IMR-90 (cell line): ENCODE measurements at regions not wholly inside any gene's neighbourhood (a gene's known extent, or its start where the extent isn't known, plus 50 kb on each side); places are given as distances from the start of the nearest gene placed in this dataset.

Experiments used
- ATAC-seq: fragments of 200-7000 bp; cut with Tn5 transposase; 2 replicates; pipeline ENCODE4 v1.9.1; 2020; ENCODE audit warnings: low read depth, mild to moderate bottlenecking, moderate library complexity
- BruUV-seq: library from RNA; stranded (reverse); fragments of 400-500 nt; replicated peaks from 2 replicates; lab custom pipeline; 2021; lab: Mats Ljungman, UMichigan
- CTCF ChIA-PET: fragments of 300-600 bp; formaldehyde crosslinking; extraction: SDS; loops from one replicate; lab custom pipeline; 2021; ENCODE audit warnings: antibody characterized with exemption; lab: Yijun Ruan, JAX
- POLR2A ChIA-PET: fragments of 300-600 bp; sonication (Branson Sonifier 250); formaldehyde crosslinking; loops from one replicate; lab custom pipeline; 2022; ENCODE audit warnings: antibody characterized with exemption; ENCODE audit not compliant: unreplicated experiment; lab: Charles Lee
- DNase-seq: peaks from one replicate; pipeline ENCODE4 v3.0.0; 2013
- H2AFZ ChIP-seq: replicated peaks from 2 replicates; pipeline ENCODE3; 2013; ENCODE audit warnings: low read length, mild to moderate bottlenecking; ENCODE audit not compliant: poor library complexity
- H2AK5ac ChIP-seq: 2 replicates; pipeline ENCODE4 v1.6.1; 2013; ENCODE audit warnings: low read depth, low read length, inconsistent platforms
- H2AK9ac ChIP-seq: replicated peaks from 2 replicates; pipeline ENCODE3; 2013; ENCODE audit warnings: mild to moderate bottlenecking, low read depth, low read length, moderate library complexity; ENCODE audit not compliant: poor library complexity
- H2BK120ac ChIP-seq: 2 replicates; pipeline ENCODE4 v1.6.1; 2013; ENCODE audit warnings: low read depth, low read length, inconsistent platforms
- H2BK15ac ChIP-seq: 3 replicates; pipeline ENCODE4 v1.6.1; 2013; ENCODE audit warnings: low read depth, low read length, inconsistent platforms
- H2BK20ac ChIP-seq: 2 replicates; pipeline ENCODE4 v1.6.1; 2013; ENCODE audit warnings: low read depth, mild to moderate bottlenecking, inconsistent platforms, low read length, moderate library complexity
- H2BK5ac ChIP-seq: 2 replicates; pipeline ENCODE4 v1.6.1; 2013; ENCODE audit warnings: mild to moderate bottlenecking, low read depth, low read length, inconsistent platforms; ENCODE audit not compliant: poor library complexity, severe bottlenecking
- H3K14ac ChIP-seq: replicated peaks from 2 replicates; pipeline ENCODE4 v1.6.1; 2013; ENCODE audit warnings: low read depth, low read length, inconsistent platforms
- H3K18ac ChIP-seq: 2 replicates; pipeline ENCODE4 v1.6.1; 2013; ENCODE audit warnings: low read depth, low read length, control low read depth
- H3K23ac ChIP-seq: 2 replicates; pipeline ENCODE4 v1.6.1; 2013; ENCODE audit warnings: low read depth, low read length, inconsistent platforms
- H3K27ac ChIP-seq: 2 replicates; pipeline ENCODE4 v1.5.1; 2013; ENCODE audit warnings: mild to moderate bottlenecking, control low read depth, low read length; ENCODE audit not compliant: insufficient read depth
- H3K27me3 ChIP-seq: 2 replicates; pipeline ENCODE4 v1.6.1; 2013; ENCODE audit warnings: low read length; ENCODE audit not compliant: control insufficient read depth, insufficient read depth
- H3K36me3 ChIP-seq: 2 replicates; pipeline ENCODE4 v1.6.1; 2013; ENCODE audit warnings: low read length, mixed read lengths; ENCODE audit not compliant: control insufficient read depth, insufficient read depth
- H3K4ac ChIP-seq: 2 replicates; pipeline ENCODE4 v1.6.1; 2013; ENCODE audit warnings: low read depth, low read length, inconsistent platforms
- H3K4me1 ChIP-seq: 2 replicates; pipeline ENCODE4 v1.6.1; 2013; ENCODE audit warnings: low read length, mixed read lengths; ENCODE audit not compliant: control insufficient read depth, insufficient read depth
- H3K4me2 ChIP-seq: 2 replicates; pipeline ENCODE4 v1.6.1; 2013; ENCODE audit warnings: low read depth, mild to moderate bottlenecking, control low read depth, low read length, moderate library complexity
- H3K4me3 ChIP-seq: 2 replicates; pipeline ENCODE4 v1.5.1; 2013; ENCODE audit warnings: low read depth, mild to moderate bottlenecking, control low read depth, low read length, moderate library complexity; ENCODE audit not compliant: insufficient read depth
- H3K56ac ChIP-seq: 2 replicates; pipeline ENCODE4 v1.6.1; 2013; ENCODE audit warnings: low read length, inconsistent platforms; ENCODE audit not compliant: insufficient read depth; ENCODE audit errors: extremely low read depth
- H3K79me1 ChIP-seq, 2 experiments: 2 replicates each; pipeline ENCODE4 v1.6.1; 2013; ENCODE audit warnings: low read length in 2 of 2, inconsistent platforms in 1 of 2, low read depth in 1 of 2
- H3K9ac ChIP-seq: 2 replicates; pipeline ENCODE4 v1.6.1; 2013; ENCODE audit warnings: low read depth, low read length, control low read depth
- H3K9me1 ChIP-seq: 2 replicates; pipeline ENCODE4 v1.6.1; 2013; ENCODE audit warnings: low read length, inconsistent platforms; ENCODE audit not compliant: insufficient read depth
- H3K9me3 ChIP-seq: 2 replicates; pipeline ENCODE4 v1.6.1; 2013; ENCODE audit warnings: low read length; ENCODE audit not compliant: control insufficient read depth, insufficient read depth
- H4K20me1 ChIP-seq: 2 replicates; pipeline ENCODE4 v1.6.1; 2013; ENCODE audit warnings: low read length, inconsistent platforms; ENCODE audit not compliant: insufficient read depth
- H4K5ac ChIP-seq: 2 replicates; pipeline ENCODE4 v1.6.1; 2013; ENCODE audit warnings: mild to moderate bottlenecking, low read depth, low read length, control low read depth
- H4K8ac ChIP-seq, 2 experiments: 2 replicates each; pipeline ENCODE4 v1.6.1; 2013; ENCODE audit warnings: low read depth in 2 of 2, low read length in 2 of 2, control low read depth in 1 of 2, inconsistent platforms in 1 of 2
- H4K91ac ChIP-seq: 2 replicates; pipeline ENCODE4 v1.6.1; 2013; ENCODE audit warnings: low read depth, low read length, inconsistent platforms; ENCODE audit not compliant: insufficient read depth
- FOS ChIP-seq: fragments of 150-350 bp; IDR thresholded peaks from 2 replicates; pipeline ENCODE4 v1.6.1; 2016; ENCODE audit warnings: low read depth, low read length
- MXI1 ChIP-seq: IDR thresholded peaks from 2 replicates; pipeline ENCODE4 v1.6.1; 2012; ENCODE audit warnings: low read depth, mild to moderate bottlenecking, low read length, moderate library complexity, borderline replicate concordance
- POLR2A ChIP-seq: IDR thresholded peaks from 2 replicates; pipeline ENCODE4 v1.6.1; 2012; ENCODE audit warnings: mild to moderate bottlenecking, low read depth, low read length
- WGBS, 2 experiments: methylation state at CpG; one replicate each; pipeline versions ENCODE4 v1.1.5 to v1.1.7; 2013; ENCODE audit warnings: missing lambda C conversion rate in 2 of 2; ENCODE audit not compliant: insufficient read length in 1 of 2; ENCODE audit errors: extremely low coverage in 2 of 2; 5-methylcytosine and 5-hydroxymethylcytosine counted together
- dilution Hi-C: fragments of 300-500 bp; cut with HindIII; formaldehyde crosslinking; loops from one replicate; pipeline ENCODE4 v1.14.3; 2018; ENCODE audit warnings: low sequenced_read_pairs; ENCODE audit not compliant: unreplicated experiment
- in situ Hi-C: fragments of 300-500 bp; cut with MboI; formaldehyde crosslinking; loops from 3 replicates; pipeline ENCODE4 v1.14.3; 2019; ENCODE audit warnings: low sequenced_read_pairs, inconsistent platforms, mixed read lengths
- intact Hi-C: fragments of 100-400 bp; cut with micrococcal nuclease; formaldehyde crosslinking; loops from 2 replicates; pipeline ENCODE4 v1.10.0; 2022
- TF ChIP-seq, protein P1 (sequence below): fragments of 150-350 bp; IDR thresholded peaks from 2 replicates; pipeline ENCODE4 v1.6.1; 2016; ENCODE audit warnings: low read depth, mild to moderate bottlenecking, low read length, moderate library complexity, borderline replicate concordance

DNA sequence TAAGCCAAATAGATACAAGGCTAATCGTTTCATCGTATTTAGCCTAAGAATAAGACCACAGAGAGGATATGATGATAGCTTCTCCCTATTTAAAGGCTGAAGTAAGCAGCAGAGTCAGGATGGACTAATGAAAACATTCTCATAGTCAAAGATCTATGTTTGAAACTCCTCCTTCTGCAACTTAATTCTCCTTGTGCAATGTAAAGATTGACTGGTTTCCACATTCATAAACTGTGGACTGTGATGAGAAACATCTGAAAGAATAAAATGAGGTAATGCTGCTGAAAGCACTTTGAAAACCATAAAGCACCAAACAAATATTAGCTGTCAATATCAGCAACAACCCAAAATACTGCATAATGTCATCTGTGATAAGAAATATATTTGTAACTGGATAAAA lies 361.9 kb downstream of the CSNK1G3 start:
- H3K9ac ChIP-seq: no peak overlapping the region
- H2AFZ ChIP-seq: no peak overlapping the region
- no peak overlapping the region for H2BK20ac ChIP-seq
- H3K23ac ChIP-seq: no peak overlapping the region
- no TSS peak for BruUV-seq
- H3K27me3 ChIP-seq: no peaks in the 10 kb centered on the region
- ChIA-PET CTCF (no interaction called here), POLR2A (no interaction called here)
- no CpG with 5 or more reads among the region's 2 CpGs for WGBS, 2 experiments
- dilution Hi-C loops (no loop called here), intact Hi-C loops (no loop called here), in situ Hi-C loops (no loop called here)
- H3K9me1 ChIP-seq: no peaks in the 10 kb centered on the region
- H2AK9ac ChIP-seq: no peak overlapping the region
- H4K5ac ChIP-seq: no peak overlapping the region
- H3K27ac ChIP-seq: no peak overlapping the region
- H2AK5ac ChIP-seq: no peak overlapping the region
- no peak overlapping the region for H3K18ac ChIP-seq
- H3K9me3 ChIP-seq: no peaks in the 10 kb centered on the region
- H2BK15ac ChIP-seq: no peak overlapping the region
- H2BK120ac ChIP-seq: no peak overlapping the region
- no peaks in the 10 kb centered on the region; the same call in 1 of the 2 replicates for H3K4me1 ChIP-seq
- H3K79me1 ChIP-seq: no peaks in the 10 kb centered on the region
- H3K4ac ChIP-seq: no peak overlapping the region
- no peak overlapping the region for H3K14ac ChIP-seq
- H4K8ac ChIP-seq: no peak overlapping the region
- H2BK5ac ChIP-seq: no peak overlapping the region
- no peak for DNase-seq
- no peaks in the 10 kb centered on the region for H4K20me1 ChIP-seq
- H3K4me2 ChIP-seq: no peak overlapping the region
- no peaks in the 10 kb centered on the region for H3K36me3 ChIP-seq
- no peak overlapping the region for H3K4me3 ChIP-seq
- H4K91ac ChIP-seq: no peak overlapping the region
- TF ChIP-seq FOS: no peak
- no peak for TF ChIP-seq POLR2A
- no peak for TF ChIP-seq MXI1
- TF ChIP-seq, protein P1, sequence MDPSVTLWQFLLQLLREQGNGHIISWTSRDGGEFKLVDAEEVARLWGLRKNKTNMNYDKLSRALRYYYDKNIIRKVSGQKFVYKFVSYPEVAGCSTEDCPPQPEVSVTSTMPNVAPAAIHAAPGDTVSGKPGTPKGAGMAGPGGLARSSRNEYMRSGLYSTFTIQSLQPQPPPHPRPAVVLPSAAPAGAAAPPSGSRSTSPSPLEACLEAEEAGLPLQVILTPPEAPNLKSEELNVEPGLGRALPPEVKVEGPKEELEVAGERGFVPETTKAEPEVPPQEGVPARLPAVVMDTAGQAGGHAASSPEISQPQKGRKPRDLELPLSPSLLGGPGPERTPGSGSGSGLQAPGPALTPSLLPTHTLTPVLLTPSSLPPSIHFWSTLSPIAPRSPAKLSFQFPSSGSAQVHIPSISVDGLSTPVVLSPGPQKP: no peak
- H3K56ac ChIP-seq: no peak overlapping the region
- no peak for ATAC-seq
